Neural progenitor cell (in vitro differentiated cells): ENCODE measurements at regions not wholly inside any gene's neighbourhood (a gene's known extent, or its start where the extent isn't known, plus 50 kb on each side); places are given as distances from the start of the nearest gene placed in this dataset.

Source experiments
- EZH2 ChIP-seq: fragments of 200-600 bp; sonication (generic); IDR thresholded peaks from 2 replicates; pipeline ENCODE4 v1.6.1; 2017; ENCODE audit warnings: antibody characterized with exemption, mild to moderate bottlenecking, moderate library complexity
- TF ChIP-seq, protein P1 (sequence below): fragments of 200-600 bp; sonication (generic); IDR thresholded peaks from 2 replicates; pipeline ENCODE4 v1.5.1; 2017; ENCODE audit warnings: antibody characterized with exemption, mild to moderate bottlenecking

GRCh38 chr1:58841455-58841854 lies 57.6 kb upstream of the JUN start:
- TF ChIP-seq, protein P1, sequence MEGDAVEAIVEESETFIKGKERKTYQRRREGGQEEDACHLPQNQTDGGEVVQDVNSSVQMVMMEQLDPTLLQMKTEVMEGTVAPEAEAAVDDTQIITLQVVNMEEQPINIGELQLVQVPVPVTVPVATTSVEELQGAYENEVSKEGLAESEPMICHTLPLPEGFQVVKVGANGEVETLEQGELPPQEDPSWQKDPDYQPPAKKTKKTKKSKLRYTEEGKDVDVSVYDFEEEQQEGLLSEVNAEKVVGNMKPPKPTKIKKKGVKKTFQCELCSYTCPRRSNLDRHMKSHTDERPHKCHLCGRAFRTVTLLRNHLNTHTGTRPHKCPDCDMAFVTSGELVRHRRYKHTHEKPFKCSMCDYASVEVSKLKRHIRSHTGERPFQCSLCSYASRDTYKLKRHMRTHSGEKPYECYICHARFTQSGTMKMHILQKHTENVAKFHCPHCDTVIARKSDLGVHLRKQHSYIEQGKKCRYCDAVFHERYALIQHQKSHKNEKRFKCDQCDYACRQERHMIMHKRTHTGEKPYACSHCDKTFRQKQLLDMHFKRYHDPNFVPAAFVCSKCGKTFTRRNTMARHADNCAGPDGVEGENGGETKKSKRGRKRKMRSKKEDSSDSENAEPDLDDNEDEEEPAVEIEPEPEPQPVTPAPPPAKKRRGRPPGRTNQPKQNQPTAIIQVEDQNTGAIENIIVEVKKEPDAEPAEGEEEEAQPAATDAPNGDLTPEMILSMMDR, result peak; percentile 50
- no peak for TF ChIP-seq EZH2
